SK-N-SH (cell line): ENCODE measurements at regions not wholly inside any gene's neighbourhood (a gene's known extent, or its start where the extent isn't known, plus 50 kb on each side); places are given as distances from the start of the nearest gene placed in this dataset.

Experiments
- CTCF ChIA-PET: fragments of 300-600, 350-600 bp; formaldehyde crosslinking; extraction: SDS; loops from one replicate; lab custom pipeline; 2021; lab: Yijun Ruan, JAX
- POLR2A ChIA-PET: fragments of 350-600 bp; sonication (Branson Sonifier 250); formaldehyde crosslinking; extraction: SDS; loops from one replicate; lab custom pipeline; 2020; ENCODE audit warnings: antibody characterized with exemption, inconsistent platforms; lab: Yijun Ruan, JAX
- DNase-seq: peaks from one replicate; pipeline ENCODE4 v3.0.0; 2012
- H2AFZ ChIP-seq: fragments of 200-600 bp; sonication (generic); 2 replicates; pipeline ENCODE4 v1.8.1; 2016; ENCODE audit warnings: antibody characterized with exemption, mild to moderate bottlenecking, low read depth
- H3F3A ChIP-seq: fragments of 200-600 bp; sonication (generic); replicated peaks from 2 replicates; pipeline ENCODE3; 2016; ENCODE audit warnings: antibody characterized with exemption, mild to moderate bottlenecking; ENCODE audit not compliant: insufficient read depth
- H3K27ac ChIP-seq, 2 experiments: fragments of 200-500 bp in 1 of 2; fragments of 200-600 bp in 1 of 2; sonication (Bioruptor generic) in 1 of 2; sonication (generic), shearing (Covaris generic) in 1 of 2; 2 replicates each; pipeline versions ENCODE4 v1.5.1 to v1.6.1; 2014 to 2016; ENCODE audit warnings: low read depth in 2 of 2, inconsistent platforms in 1 of 2, low read length in 1 of 2, mild to moderate bottlenecking in 1 of 2, mixed read lengths in 1 of 2
- H3K27me3 ChIP-seq: fragments of 200-600 bp; sonication (generic), shearing (Covaris generic); 2 replicates; pipeline ENCODE4 v1.6.1; 2016; ENCODE audit warnings: mixed run types; ENCODE audit not compliant: insufficient read depth
- H3K36me3 ChIP-seq, 2 experiments: fragments of 200-500 bp in 1 of 2; fragments of 200-600 bp in 1 of 2; sonication (Bioruptor generic) in 1 of 2; sonication (generic) in 1 of 2; replicated peaks in 1 of 2; 2 replicates each; pipeline versions ENCODE3 to v1.5.1; 2014 to 2016; ENCODE audit warnings: low read length in 1 of 2, mild to moderate bottlenecking in 1 of 2; ENCODE audit not compliant: insufficient read depth in 2 of 2, control insufficient read depth in 1 of 2
- H3K4me1 ChIP-seq, 2 experiments: fragments of 200-500 bp in 1 of 2; fragments of 200-600 bp in 1 of 2; sonication (Bioruptor generic) in 1 of 2; sonication (generic), shearing (Covaris generic) in 1 of 2; 2 replicates each; pipeline versions ENCODE4 v1.5.1 to v1.6.1; 2014 to 2016; ENCODE audit warnings: low read depth in 1 of 2, low read length in 1 of 2, mixed run types in 1 of 2; ENCODE audit not compliant: insufficient read depth in 2 of 2, control insufficient read depth in 1 of 2
- H3K4me2 ChIP-seq: fragments of 200-600 bp; sonication (generic), shearing (Covaris generic); 2 replicates; pipeline ENCODE4 v1.6.1; 2017; ENCODE audit warnings: mixed run types
- H3K4me3 ChIP-seq, 2 experiments: fragments of 200-500 bp in 1 of 2; fragments of 200-600 bp in 1 of 2; sonication (Bioruptor generic) in 1 of 2; sonication (generic), shearing (Covaris generic) in 1 of 2; 2 replicates each; pipeline versions ENCODE4 v1.5.1 to v1.8.1; 2014 to 2016; ENCODE audit warnings: low read depth in 2 of 2, inconsistent platforms in 1 of 2, low read length in 1 of 2, mild to moderate bottlenecking in 1 of 2, mixed read lengths in 1 of 2, moderate library complexity in 1 of 2
- H3K79me2 ChIP-seq: fragments of 200-600 bp; sonication (generic); 2 replicates; pipeline ENCODE4 v1.8.1; 2017; ENCODE audit warnings: mild to moderate bottlenecking; ENCODE audit not compliant: insufficient read depth
- H3K9ac ChIP-seq: fragments of 200-600 bp; sonication (generic); 2 replicates; pipeline ENCODE4 v1.6.1; 2017; ENCODE audit warnings: mixed run types
- H3K9me2 ChIP-seq: fragments of 200-600 bp; sonication (generic); 2 replicates; pipeline ENCODE4 v1.6.1; 2017; ENCODE audit warnings: mixed run types
- H3K9me3 ChIP-seq: fragments of 200-600 bp; sonication (generic); 2 replicates; pipeline ENCODE4 v1.6.1; 2017; ENCODE audit warnings: mixed run types, mild to moderate bottlenecking, moderate library complexity
- H4K20me1 ChIP-seq: fragments of 200-600 bp; sonication (generic); 2 replicates; pipeline ENCODE4 v1.6.1; 2017; ENCODE audit warnings: mild to moderate bottlenecking, mixed run types; ENCODE audit not compliant: insufficient read depth
- ELF1 ChIP-seq: IDR thresholded peaks from 2 replicates; pipeline ENCODE4 v1.4.0; 2012
- EP300 ChIP-seq, 2 experiments: IDR thresholded peaks; 2 replicates each; pipeline versions ENCODE4 v1.4.0 to v1.6.1; 2012; ENCODE audit warnings: borderline replicate concordance in 1 of 2, low read depth in 1 of 2, low read length in 1 of 2
- EZH2phosphoT487 ChIP-seq: fragments of 200-600 bp; sonication (generic); IDR thresholded peaks from 2 replicates; pipeline ENCODE4 v1.6.1; 2017; ENCODE audit warnings: low read depth, mixed run types, mild to moderate bottlenecking, antibody characterized with exemption, moderate library complexity, borderline replicate concordance
- FOSL2 ChIP-seq: IDR thresholded peaks from 2 replicates; pipeline ENCODE4 v1.4.0; 2012; ENCODE audit warnings: low read depth, mild to moderate bottlenecking, moderate library complexity, borderline replicate concordance
- GATA2 ChIP-seq: sonication (generic); formaldehyde crosslinking; IDR thresholded peaks from 2 replicates; pipeline ENCODE4 v1.5.0; 2020; ENCODE audit warnings: mild to moderate bottlenecking, missing genetic modification reagents
- MAX ChIP-seq: IDR thresholded peaks from 2 replicates; pipeline ENCODE4 v1.4.0; 2012; ENCODE audit warnings: low read depth
- MEF2A ChIP-seq: IDR thresholded peaks from 2 replicates; pipeline ENCODE4 v1.4.0; 2012; ENCODE audit warnings: low read depth, borderline replicate concordance
- NFIC ChIP-seq: IDR thresholded peaks from 2 replicates; pipeline ENCODE4 v1.4.0; 2012; ENCODE audit warnings: borderline replicate concordance
- RAD21 ChIP-seq: IDR thresholded peaks from 2 replicates; pipeline ENCODE4 v1.6.1; 2012; ENCODE audit warnings: mild to moderate bottlenecking, low read length
- RXRA ChIP-seq: IDR thresholded peaks from 2 replicates; pipeline ENCODE4 v1.4.0; 2012; ENCODE audit warnings: low read depth, mild to moderate bottlenecking, borderline replicate concordance
- SIN3A ChIP-seq: IDR thresholded peaks from 2 replicates; pipeline ENCODE4 v1.6.1; 2012; ENCODE audit warnings: low read depth, mild to moderate bottlenecking, low read length, moderate library complexity, borderline replicate concordance
- TAF1 ChIP-seq: IDR thresholded peaks from 2 replicates; pipeline ENCODE4 v1.6.1; 2012; ENCODE audit warnings: low read depth, mild to moderate bottlenecking, low read length, moderate library complexity, borderline replicate concordance
- TEAD4 ChIP-seq: IDR thresholded peaks from 2 replicates; pipeline ENCODE4 v1.4.0; 2012; ENCODE audit warnings: mild to moderate bottlenecking, borderline replicate concordance; ENCODE audit not compliant: insufficient read depth
- USF2 ChIP-seq: fragments of 150-350 bp; IDR thresholded peaks from 2 replicates; pipeline ENCODE4 v1.6.1; 2017; ENCODE audit warnings: antibody characterized with exemption, low read length, low read depth, borderline replicate concordance
- YY1 ChIP-seq: IDR thresholded peaks from 2 replicates; pipeline ENCODE4 v1.4.0; 2012; ENCODE audit warnings: low read depth, mild to moderate bottlenecking
- WGBS: methylation state at CpG from one replicate; pipeline ENCODE4 v1.1.6; 2017; ENCODE audit warnings: low lambda C conversion rate; 5-methylcytosine and 5-hydroxymethylcytosine counted together
- TF ChIP-seq, protein P1 (sequence below): IDR thresholded peaks from 2 replicates; pipeline ENCODE4; 2012
- TF ChIP-seq, protein P2 (sequence below): fragments of 150-350 bp; IDR thresholded peaks from 2 replicates; pipeline ENCODE4 v1.6.1; 2016; ENCODE audit warnings: mild to moderate bottlenecking, low read depth, low read length

DNA sequence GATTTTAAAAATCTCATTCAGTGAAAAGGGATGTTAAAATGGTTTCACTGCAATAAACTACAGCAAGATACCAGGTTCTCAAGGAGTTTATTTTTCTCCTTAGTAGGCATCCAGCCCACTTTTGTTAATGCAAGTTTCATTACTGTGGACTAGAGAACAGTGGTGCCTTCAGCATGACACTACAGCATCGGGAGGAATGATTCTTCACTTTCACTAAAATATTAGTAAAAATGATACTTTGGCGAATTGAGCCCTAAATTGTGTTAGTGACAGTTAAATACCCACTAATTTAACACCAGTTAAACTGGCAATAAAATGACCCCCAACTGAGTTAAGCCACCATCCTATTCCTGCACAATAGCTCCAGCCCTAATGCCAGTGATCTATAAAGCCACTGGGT, 152.2 kb upstream of the MPDZ start:
- ChIA-PET POLR2A (no interaction called here), CTCF (interaction anchor here (1.0 to 1.5 kb wide), 4 partner anchors 9 to 1221 kb away, joined by 3 to 4 read pairs (median 4); no protein-coding TSS in a partner anchor)
- WGBS: 68% methylated on average over 2 of the region's 2 CpGs

DNA sequence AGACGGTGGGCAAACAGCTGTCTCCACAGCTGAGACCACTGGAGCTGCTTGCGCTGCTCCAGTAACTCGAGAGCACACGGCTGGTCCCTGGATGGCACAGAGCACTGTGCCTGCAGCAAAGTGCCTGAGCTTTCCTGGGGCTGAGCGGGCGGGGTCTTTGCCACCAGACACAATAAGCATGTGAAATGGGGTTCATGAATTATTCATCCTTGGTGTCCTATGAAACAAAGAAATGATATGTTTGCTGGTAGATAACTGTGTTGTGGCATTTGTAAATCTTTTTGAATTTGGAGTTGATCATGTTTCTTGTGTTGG, 151.7 kb upstream of the MPDZ start:
- Histone ChIP-seq H2AFZ (no peak overlapping the region), H3K27ac (no peak overlapping the region), H3K27me3 (no peaks in the 10 kb centered on the region), H3K9ac (no peak overlapping the region), H3K36me3 (no peaks in the 10 kb centered on the region), H3K4me2 (no peak overlapping the region), H3F3A (no peaks in the 10 kb centered on the region), H3K4me3 (no peak overlapping the region), H3K9me2 (no peaks in the 10 kb centered on the region), H4K20me1 (no peaks in the 10 kb centered on the region), H3K4me1 (no peaks in the 10 kb centered on the region; a peak in 2 of 4 replicates), H3K9me3 (no peaks in the 10 kb centered on the region), H3K79me2 (no peaks in the 10 kb centered on the region)
- 100% methylated on average over 2 of the region's 6 CpGs for WGBS
- CTCF ChIA-PET: interaction anchor here (1.0 to 1.5 kb wide), 3 partner anchors 9 to 1221 kb away, joined by 3 to 4 read pairs (median 3); no protein-coding TSS in a partner anchor
- DNase-seq: no peak
- TF ChIP-seq TEAD4 (no peak), EZH2phosphoT487 (no peak), YY1 (no peak), NFIC (no peak), FOSL2 (no peak)
- TF ChIP-seq, protein P1, sequence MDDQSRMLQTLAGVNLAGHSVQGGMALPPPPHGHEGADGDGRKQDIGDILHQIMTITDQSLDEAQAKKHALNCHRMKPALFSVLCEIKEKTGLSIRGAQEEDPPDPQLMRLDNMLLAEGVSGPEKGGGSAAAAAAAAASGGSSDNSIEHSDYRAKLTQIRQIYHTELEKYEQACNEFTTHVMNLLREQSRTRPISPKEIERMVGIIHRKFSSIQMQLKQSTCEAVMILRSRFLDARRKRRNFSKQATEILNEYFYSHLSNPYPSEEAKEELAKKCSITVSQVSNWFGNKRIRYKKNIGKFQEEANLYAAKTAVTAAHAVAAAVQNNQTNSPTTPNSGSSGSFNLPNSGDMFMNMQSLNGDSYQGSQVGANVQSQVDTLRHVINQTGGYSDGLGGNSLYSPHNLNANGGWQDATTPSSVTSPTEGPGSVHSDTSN: no peak
- POLR2A ChIA-PET: no interaction called here

More for the DNA sequence above, 152.2 kb upstream of the MPDZ start:
- Histone ChIP-seq H3K9me2 (no peaks in the 10 kb centered on the region), H3K27me3 (no peaks in the 10 kb centered on the region), H3F3A (no peaks in the 10 kb centered on the region), H3K4me2 (no peak overlapping the region), H3K79me2 (no peaks in the 10 kb centered on the region), H3K36me3 (no peaks in the 10 kb centered on the region), H3K27ac (no peak overlapping the region), H2AFZ (no peak overlapping the region), H3K4me1 (no peaks in the 10 kb centered on the region; a peak in 2 of 4 replicates), H3K9me3 (no peaks in the 10 kb centered on the region), H3K4me3 (no peak overlapping the region), H4K20me1 (no peaks in the 10 kb centered on the region), H3K9ac (no peak overlapping the region)
- DNase-seq: no peak
- TF ChIP-seq MAX: no peak

DNA sequence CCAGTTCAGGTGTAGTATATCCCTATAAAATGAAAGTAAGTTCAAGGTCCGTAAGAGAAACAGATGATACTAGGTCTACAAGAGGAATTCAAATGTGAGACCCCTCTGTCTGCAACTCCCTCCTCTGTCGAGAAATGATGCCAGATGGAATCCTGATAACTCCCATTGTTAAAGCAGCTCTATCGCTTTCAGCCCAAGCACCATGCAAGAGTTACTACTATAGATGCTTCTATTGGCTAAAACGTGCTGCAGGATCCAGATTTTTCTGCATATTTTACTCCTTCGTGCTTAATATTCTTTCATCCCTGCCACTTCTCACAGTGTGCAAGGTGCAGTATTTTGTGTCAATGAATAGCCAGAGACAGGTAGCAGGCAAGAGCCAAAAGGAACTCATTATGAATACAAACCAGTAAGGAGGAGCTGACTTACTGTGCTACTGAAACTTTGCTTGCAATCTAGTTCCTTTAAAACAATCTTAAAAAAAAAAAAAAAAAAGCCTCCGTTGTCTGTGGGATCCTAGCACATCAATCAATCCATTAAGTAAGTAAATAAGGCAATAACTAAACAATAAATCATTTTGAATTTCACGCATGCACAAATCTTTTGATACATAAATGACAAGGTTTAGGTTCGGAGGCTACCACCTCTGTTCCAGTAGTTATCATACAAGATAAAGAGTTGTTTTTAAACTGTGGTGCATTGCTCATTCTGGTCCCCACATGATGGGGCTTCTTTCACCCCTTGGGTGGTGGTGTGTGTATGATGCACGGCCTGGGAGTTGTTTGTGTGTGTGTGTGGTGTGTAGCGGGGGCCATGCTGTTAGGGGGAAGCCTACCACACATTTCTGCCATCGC, 151.1 kb upstream of the MPDZ start:
- Histone ChIP-seq H3F3A (no peaks in the 10 kb centered on the region), H3K9ac (no peak overlapping the region), H3K9me3 (no peaks in the 10 kb centered on the region), H4K20me1 (no peaks in the 10 kb centered on the region), H3K79me2 (no peaks in the 10 kb centered on the region), H2AFZ (no peak overlapping the region), H3K27me3 (no peaks in the 10 kb centered on the region), H3K4me1 (no peaks in the 10 kb centered on the region; a peak in 2 of 4 replicates), H3K4me3 (no peak overlapping the region), H3K4me2 (no peak overlapping the region), H3K9me2 (no peaks in the 10 kb centered on the region), H3K27ac (no peak overlapping the region), H3K36me3 (no peaks in the 10 kb centered on the region)
- CTCF ChIA-PET: interaction anchor here (0.5 to 3.9 kb wide), 9 partner anchors 9 to 1222 kb away, joined by 3 to 52 read pairs (median 3); no protein-coding TSS in a partner anchor
- POLR2A ChIA-PET: no interaction called here
- 78% methylated on average over 10 of the region's 11 CpGs for WGBS
- no peak for DNase-seq
- no peak for TF ChIP-seq SIN3A
- TF ChIP-seq ELF1: no peak
- TF ChIP-seq TEAD4: no peak
- no peak for TF ChIP-seq NFIC
- TF ChIP-seq TAF1: no peak
- TF ChIP-seq RAD21: no peak
- no peak for TF ChIP-seq RXRA
- no peak for TF ChIP-seq EP300 (IDR thresholded peaks at IDR 0.05; ENCODE audit: borderline replicate concordance in 1 of 2, low read depth in 1 of 2, low read length in 1 of 2)
- no peak for TF ChIP-seq EZH2phosphoT487
- no peak for TF ChIP-seq USF2
- TF ChIP-seq FOSL2: no peak
- no peak for TF ChIP-seq MEF2A
- TF ChIP-seq, protein P2, sequence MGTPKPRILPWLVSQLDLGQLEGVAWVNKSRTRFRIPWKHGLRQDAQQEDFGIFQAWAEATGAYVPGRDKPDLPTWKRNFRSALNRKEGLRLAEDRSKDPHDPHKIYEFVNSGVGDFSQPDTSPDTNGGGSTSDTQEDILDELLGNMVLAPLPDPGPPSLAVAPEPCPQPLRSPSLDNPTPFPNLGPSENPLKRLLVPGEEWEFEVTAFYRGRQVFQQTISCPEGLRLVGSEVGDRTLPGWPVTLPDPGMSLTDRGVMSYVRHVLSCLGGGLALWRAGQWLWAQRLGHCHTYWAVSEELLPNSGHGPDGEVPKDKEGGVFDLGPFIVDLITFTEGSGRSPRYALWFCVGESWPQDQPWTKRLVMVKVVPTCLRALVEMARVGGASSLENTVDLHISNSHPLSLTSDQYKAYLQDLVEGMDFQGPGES: no peak
- no peak for TF ChIP-seq GATA2 (CRISPR knock-in tag)
